GM12878 (cell line): ENCODE measurements at regions not wholly inside any gene's neighbourhood (a gene's known extent, or its start where the extent isn't known, plus 50 kb on each side); places are given as distances from the start of the nearest gene placed in this dataset.

ENCODE experiments used
- ATAC-seq: fragments of 200-7000 bp; cut with Tn5 transposase; 3 replicates; pipeline ENCODE4 v1.9.1; 2020; ENCODE audit warnings: mild to moderate bottlenecking, moderate library complexity
- BruUV-seq: library from RNA; stranded (reverse); fragments of 400-500 nt; replicated peaks from 2 replicates; lab custom pipeline; 2021; lab: Mats Ljungman, UMichigan
- CTCF ChIA-PET: fragments of 300-600 bp; sonication (Branson Sonifier 250); formaldehyde crosslinking; extraction: SDS; loops from one replicate; lab custom pipeline; 2021; ENCODE audit warnings: inconsistent platforms; lab: Yijun Ruan, JAX
- POLR2A ChIA-PET: fragments of 350-600 bp; formaldehyde crosslinking; extraction: SDS; loops from one replicate; lab custom pipeline; 2021; ENCODE audit warnings: inconsistent platforms; lab: Charles Lee
- RAD21 ChIA-PET: fragments of 300-600 bp; sonication (Branson Sonifier 250); formaldehyde crosslinking; loops from one replicate; lab custom pipeline; 2023; ENCODE audit warnings: antibody characterized with exemption; ENCODE audit not compliant: unreplicated experiment; lab: Charles Lee
- SMC1A ChIA-PET: fragments of 300-600 bp; sonication (Branson Sonifier 250); formaldehyde crosslinking; loops from one replicate; lab custom pipeline; 2023; ENCODE audit not compliant: unreplicated experiment, uncharacterized antibody; lab: Charles Lee
- DNase-seq: peaks from one replicate; pipeline ENCODE4 v3.0.0-alpha.2; 2011; ENCODE audit warnings: low read depth, low spot score
- FAIRE-seq: peaks from 3 replicates; lab custom pipeline; 2011; peaks lifted over from hg19 to GRCh38; lab: Jason Lieb, UNC
- H2AFZ ChIP-seq: 2 replicates; pipeline ENCODE4 v1.6.0; 2011; ENCODE audit warnings: low read depth, low read length, control low read depth; ENCODE audit not compliant: control insufficient read depth
- H3K27ac ChIP-seq: 2 replicates; pipeline ENCODE4 v1.5.1; 2011; ENCODE audit warnings: control low read depth; ENCODE audit not compliant: control insufficient read depth, insufficient read depth
- H3K27me3 ChIP-seq, 2 experiments: replicated peaks in 1 of 2; 2 replicates each; pipeline versions ENCODE4 v1.6.0 to v1.6.1; 2011; ENCODE audit warnings: low read length in 1 of 2; ENCODE audit not compliant: control insufficient read depth in 2 of 2, insufficient read depth in 2 of 2
- H3K36me3 ChIP-seq, 2 experiments: 2 replicates each; pipeline ENCODE4 v1.5.1; 2011; ENCODE audit warnings: low read length in 1 of 2; ENCODE audit not compliant: control insufficient read depth in 2 of 2, insufficient read depth in 2 of 2
- H3K4me1 ChIP-seq: 2 replicates; pipeline ENCODE4 v1.6.1; 2011; ENCODE audit warnings: mild to moderate bottlenecking, low read length, moderate library complexity, mixed read lengths; ENCODE audit not compliant: control insufficient read depth, insufficient read depth
- H3K4me2 ChIP-seq: 2 replicates; pipeline ENCODE4 v1.6.0; 2011; ENCODE audit warnings: control low read depth; ENCODE audit not compliant: control insufficient read depth, insufficient read depth
- H3K4me3 ChIP-seq: fragments of 200-600 bp; sonication (generic); 2 replicates; pipeline ENCODE4 v1.5.1; 2016
- H3K79me2 ChIP-seq: 2 replicates; pipeline ENCODE4 v1.6.0; 2011; ENCODE audit warnings: low read length; ENCODE audit not compliant: control insufficient read depth, insufficient read depth
- H3K9ac ChIP-seq: 2 replicates; pipeline ENCODE4 v1.8.0; 2011; ENCODE audit warnings: low read length, control low read depth, mixed read lengths; ENCODE audit not compliant: control insufficient read depth, insufficient read depth
- H3K9me3 ChIP-seq: replicated peaks from 3 replicates; pipeline ENCODE4 v1.5.1; 2011; ENCODE audit warnings: mild to moderate bottlenecking, low read length; ENCODE audit not compliant: control insufficient read depth, insufficient read depth
- H4K20me1 ChIP-seq: 2 replicates; pipeline ENCODE4 v1.6.0; 2011; ENCODE audit not compliant: control insufficient read depth, insufficient read depth
- CBX5 ChIP-seq: sonication (generic); IDR thresholded peaks from 2 replicates; pipeline ENCODE4 v1.6.1; 2016; ENCODE audit warnings: low read depth, moderate library complexity, mild to moderate bottlenecking, inconsistent platforms
- ETV6 ChIP-seq, 2 experiments: fragments of 450-650 bp in 1 of 2; IDR thresholded peaks in 1 of 2; conservative IDR thresholded peaks in 1 of 2; 2 replicates each; pipeline ENCODE4 v1.6.1; 2014; ENCODE audit warnings: antibody characterized with exemption in 1 of 2, borderline replicate concordance in 1 of 2, low read depth in 1 of 2, mild to moderate bottlenecking in 1 of 2, moderate library complexity in 1 of 2
- MTA2 ChIP-seq: fragments of 450-650 bp; IDR thresholded peaks from 2 replicates; pipeline ENCODE4 v1.6.1; 2016; ENCODE audit warnings: low read depth, mild to moderate bottlenecking, moderate library complexity
- RCOR1 ChIP-seq: conservative IDR thresholded peaks from 2 replicates; pipeline ENCODE4 v1.6.1; 2012; ENCODE audit warnings: low read depth, low read length, improper control_type of control experiment
- WGBS: methylation state at CpG from one replicate; pipeline ENCODE4 v1.1.6; 2016; ENCODE audit warnings: low lambda C conversion rate; ENCODE audit not compliant: insufficient replicate concordance, insufficient coverage; ENCODE audit errors: missing lambda C conversion rate; 5-methylcytosine and 5-hydroxymethylcytosine counted together
- in situ Hi-C: fragments of 300-500 bp; cut with MboI; formaldehyde crosslinking; loops from 9 replicates; pipeline ENCODE4 v1.14.3; 2018; ENCODE audit warnings: mixed read lengths
- intact Hi-C: fragments of 100-400 bp; cut with micrococcal nuclease; formaldehyde crosslinking; loops from one replicate; pipeline ENCODE4 v1.14.2; 2022; ENCODE audit not compliant: unreplicated experiment
- TF ChIP-seq, protein P1 (sequence below): fragments of 450-650 bp; IDR thresholded peaks from 2 replicates; pipeline ENCODE4 v1.6.1; 2018; ENCODE audit warnings: mild to moderate bottlenecking, low read depth, moderate library complexity; ENCODE audit not compliant: partially characterized antibody
- TF ChIP-seq, protein P2 (sequence below): IDR thresholded peaks from 2 replicates; pipeline ENCODE4 v1.6.1; 2012; ENCODE audit warnings: improper control_type of control experiment, low read depth, low read length; ENCODE audit not compliant: insufficient replicate concordance

DNA sequence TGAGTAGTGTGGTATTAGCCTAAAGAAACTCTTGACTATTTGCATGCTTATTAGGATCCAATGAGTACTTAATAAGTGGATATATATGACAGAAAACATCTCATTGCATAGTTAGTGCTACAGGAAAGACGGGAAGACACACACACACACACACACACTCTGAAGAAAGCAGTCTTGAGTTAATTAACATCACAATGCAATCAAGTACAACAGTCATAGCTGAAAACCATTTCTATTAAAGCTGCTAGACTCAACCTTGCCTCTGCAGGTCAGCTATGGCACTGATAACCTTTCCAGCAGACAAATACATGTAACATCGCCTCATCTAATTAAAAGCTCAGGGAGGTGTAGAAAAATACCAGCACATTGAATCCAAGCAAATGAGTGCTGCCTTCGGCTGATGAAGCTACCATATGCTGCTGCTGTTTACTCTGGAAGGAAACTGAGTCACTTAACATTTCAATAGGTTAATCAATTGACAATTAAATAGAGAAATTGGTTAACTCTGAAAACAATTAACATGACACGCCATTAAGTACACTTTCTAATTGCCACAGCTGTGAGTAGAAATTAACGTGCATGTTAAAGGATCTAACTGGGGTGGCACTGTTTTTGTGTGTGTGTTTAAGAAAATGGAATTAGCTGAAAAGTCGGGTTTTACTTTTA, 93.2 kb upstream of the OTX2 start:
- intact Hi-C loops (no loop called here), in situ Hi-C loops (no loop called here)
- FAIRE-seq (no peak), ATAC-seq (no peak), DNase-seq (no peak)
- Histone ChIP-seq H3K4me3 (no peak overlapping the region), H3K27ac (no peak overlapping the region), H3K4me2 (no peak overlapping the region), H3K36me3 (no peaks in the 10 kb centered on the region), H3K27me3 (no peaks in the 10 kb centered on the region; a peak in 1 of 4 replicates), H3K79me2 (no peaks in the 10 kb centered on the region), H3K9ac (no peak overlapping the region), H3K4me1 (no peaks in the 10 kb centered on the region), H2AFZ (no peak overlapping the region), H3K9me3 (no peaks in the 10 kb centered on the region), H4K20me1 (no peaks in the 10 kb centered on the region)
- SMC1A ChIA-PET, result interaction anchor here (1.0 kb wide), 1 partner anchor 13 kb away, joined by 3 read pairs; no protein-coding TSS in a partner anchor
- WGBS, result 11% methylated on average over 6 of the region's 6 CpGs
- POLR2A ChIA-PET, result no interaction called here
- RAD21 ChIA-PET, result no interaction called here
- CTCF ChIA-PET, result no interaction called here
- BruUV-seq, result no TSS peak
- TF ChIP-seq, protein P1, sequence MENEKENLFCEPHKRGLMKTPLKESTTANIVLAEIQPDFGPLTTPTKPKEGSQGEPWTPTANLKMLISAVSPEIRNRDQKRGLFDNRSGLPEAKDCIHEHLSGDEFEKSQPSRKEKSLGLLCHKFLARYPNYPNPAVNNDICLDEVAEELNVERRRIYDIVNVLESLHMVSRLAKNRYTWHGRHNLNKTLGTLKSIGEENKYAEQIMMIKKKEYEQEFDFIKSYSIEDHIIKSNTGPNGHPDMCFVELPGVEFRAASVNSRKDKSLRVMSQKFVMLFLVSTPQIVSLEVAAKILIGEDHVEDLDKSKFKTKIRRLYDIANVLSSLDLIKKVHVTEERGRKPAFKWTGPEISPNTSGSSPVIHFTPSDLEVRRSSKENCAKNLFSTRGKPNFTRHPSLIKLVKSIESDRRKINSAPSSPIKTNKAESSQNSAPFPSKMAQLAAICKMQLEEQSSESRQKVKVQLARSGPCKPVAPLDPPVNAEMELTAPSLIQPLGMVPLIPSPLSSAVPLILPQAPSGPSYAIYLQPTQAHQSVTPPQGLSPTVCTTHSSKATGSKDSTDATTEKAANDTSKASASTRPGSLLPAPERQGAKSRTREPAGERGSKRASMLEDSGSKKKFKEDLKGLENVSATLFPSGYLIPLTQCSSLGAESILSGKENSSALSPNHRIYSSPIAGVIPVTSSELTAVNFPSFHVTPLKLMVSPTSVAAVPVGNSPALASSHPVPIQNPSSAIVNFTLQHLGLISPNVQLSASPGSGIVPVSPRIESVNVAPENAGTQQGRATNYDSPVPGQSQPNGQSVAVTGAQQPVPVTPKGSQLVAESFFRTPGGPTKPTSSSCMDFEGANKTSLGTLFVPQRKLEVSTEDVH, result no peak
- TF ChIP-seq ETV6 (conservative IDR thresholded peaks at IDR 0.05 in 1 of 2, IDR thresholded peaks at IDR 0.05 in 1 of 2; ENCODE audit: borderline replicate concordance in 1 of 2, low read depth in 1 of 2), result no peak

DNA sequence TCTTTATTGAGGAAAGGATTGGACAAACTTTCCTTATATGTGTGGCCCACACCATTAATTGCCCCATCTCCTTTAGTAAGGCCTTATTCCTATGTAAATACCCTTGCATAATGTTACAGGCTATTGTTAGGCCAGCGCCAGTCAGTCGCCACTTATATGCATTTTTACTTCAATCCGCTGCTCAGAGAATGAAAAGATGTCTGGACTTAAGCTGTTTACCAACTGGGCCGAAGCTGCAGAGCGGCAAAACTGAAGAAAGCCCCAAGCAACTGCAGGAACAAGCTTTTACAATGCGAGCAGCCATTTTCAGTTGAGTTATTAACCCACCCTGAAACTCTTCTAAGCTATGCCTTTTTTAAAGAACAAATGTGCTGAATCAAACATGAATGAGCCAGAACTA, 92.1 kb upstream of the OTX2 start:
- Histone ChIP-seq H3K9ac (no peak overlapping the region), H2AFZ (no peak overlapping the region), H3K9me3 (no peaks in the 10 kb centered on the region), H4K20me1 (no peaks in the 10 kb centered on the region), H3K27ac (no peak overlapping the region), H3K4me1 (no peaks in the 10 kb centered on the region), H3K79me2 (no peaks in the 10 kb centered on the region), H3K4me2 (no peak overlapping the region), H3K27me3 (no peaks in the 10 kb centered on the region; a peak in 1 of 4 replicates), H3K36me3 (no peaks in the 10 kb centered on the region), H3K4me3 (no peak overlapping the region)
- ATAC-seq, result no peak
- no TSS peak for BruUV-seq
- ChIA-PET SMC1A (no interaction called here), CTCF (no interaction called here), RAD21 (no interaction called here), POLR2A (no interaction called here)
- FAIRE-seq, result no peak
- intact Hi-C loops, result no loop called here
- no peak for DNase-seq
- in situ Hi-C loops, result no loop called here
- 26% methylated on average over 6 of the region's 6 CpGs for WGBS
- TF ChIP-seq MTA2 (no peak), RCOR1 (no peak), CBX5 (no peak)
- TF ChIP-seq, protein P2, sequence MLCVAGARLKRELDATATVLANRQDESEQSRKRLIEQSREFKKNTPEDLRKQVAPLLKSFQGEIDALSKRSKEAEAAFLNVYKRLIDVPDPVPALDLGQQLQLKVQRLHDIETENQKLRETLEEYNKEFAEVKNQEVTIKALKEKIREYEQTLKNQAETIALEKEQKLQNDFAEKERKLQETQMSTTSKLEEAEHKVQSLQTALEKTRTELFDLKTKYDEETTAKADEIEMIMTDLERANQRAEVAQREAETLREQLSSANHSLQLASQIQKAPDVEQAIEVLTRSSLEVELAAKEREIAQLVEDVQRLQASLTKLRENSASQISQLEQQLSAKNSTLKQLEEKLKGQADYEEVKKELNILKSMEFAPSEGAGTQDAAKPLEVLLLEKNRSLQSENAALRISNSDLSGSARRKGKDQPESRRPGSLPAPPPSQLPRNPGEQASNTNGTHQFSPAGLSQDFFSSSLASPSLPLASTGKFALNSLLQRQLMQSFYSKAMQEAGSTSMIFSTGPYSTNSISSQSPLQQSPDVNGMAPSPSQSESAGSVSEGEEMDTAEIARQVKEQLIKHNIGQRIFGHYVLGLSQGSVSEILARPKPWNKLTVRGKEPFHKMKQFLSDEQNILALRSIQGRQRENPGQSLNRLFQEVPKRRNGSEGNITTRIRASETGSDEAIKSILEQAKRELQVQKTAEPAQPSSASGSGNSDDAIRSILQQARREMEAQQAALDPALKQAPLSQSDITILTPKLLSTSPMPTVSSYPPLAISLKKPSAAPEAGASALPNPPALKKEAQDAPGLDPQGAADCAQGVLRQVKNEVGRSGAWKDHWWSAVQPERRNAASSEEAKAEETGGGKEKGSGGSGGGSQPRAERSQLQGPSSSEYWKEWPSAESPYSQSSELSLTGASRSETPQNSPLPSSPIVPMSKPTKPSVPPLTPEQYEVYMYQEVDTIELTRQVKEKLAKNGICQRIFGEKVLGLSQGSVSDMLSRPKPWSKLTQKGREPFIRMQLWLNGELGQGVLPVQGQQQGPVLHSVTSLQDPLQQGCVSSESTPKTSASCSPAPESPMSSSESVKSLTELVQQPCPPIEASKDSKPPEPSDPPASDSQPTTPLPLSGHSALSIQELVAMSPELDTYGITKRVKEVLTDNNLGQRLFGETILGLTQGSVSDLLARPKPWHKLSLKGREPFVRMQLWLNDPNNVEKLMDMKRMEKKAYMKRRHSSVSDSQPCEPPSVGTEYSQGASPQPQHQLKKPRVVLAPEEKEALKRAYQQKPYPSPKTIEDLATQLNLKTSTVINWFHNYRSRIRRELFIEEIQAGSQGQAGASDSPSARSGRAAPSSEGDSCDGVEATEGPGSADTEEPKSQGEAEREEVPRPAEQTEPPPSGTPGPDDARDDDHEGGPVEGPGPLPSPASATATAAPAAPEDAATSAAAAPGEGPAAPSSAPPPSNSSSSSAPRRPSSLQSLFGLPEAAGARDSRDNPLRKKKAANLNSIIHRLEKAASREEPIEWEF, result no peak
